PFSK-1 (cell line): ENCODE measurements at regions not wholly inside any gene's neighbourhood (a gene's known extent, or its start where the extent isn't known, plus 50 kb on each side); places are given as distances from the start of the nearest gene placed in this dataset.

Source experiments
- POLR2AphosphoS5 ChIP-seq: IDR thresholded peaks from 2 replicates; pipeline ENCODE4 v1.6.1; 2012; ENCODE audit warnings: low read depth, mild to moderate bottlenecking, control low read depth, low read length, moderate library complexity
- TAF1 ChIP-seq: IDR thresholded peaks from 2 replicates; pipeline ENCODE4 v1.6.1; 2012; ENCODE audit warnings: low read length, control low read depth, borderline replicate concordance; ENCODE audit not compliant: insufficient read depth

DNA sequence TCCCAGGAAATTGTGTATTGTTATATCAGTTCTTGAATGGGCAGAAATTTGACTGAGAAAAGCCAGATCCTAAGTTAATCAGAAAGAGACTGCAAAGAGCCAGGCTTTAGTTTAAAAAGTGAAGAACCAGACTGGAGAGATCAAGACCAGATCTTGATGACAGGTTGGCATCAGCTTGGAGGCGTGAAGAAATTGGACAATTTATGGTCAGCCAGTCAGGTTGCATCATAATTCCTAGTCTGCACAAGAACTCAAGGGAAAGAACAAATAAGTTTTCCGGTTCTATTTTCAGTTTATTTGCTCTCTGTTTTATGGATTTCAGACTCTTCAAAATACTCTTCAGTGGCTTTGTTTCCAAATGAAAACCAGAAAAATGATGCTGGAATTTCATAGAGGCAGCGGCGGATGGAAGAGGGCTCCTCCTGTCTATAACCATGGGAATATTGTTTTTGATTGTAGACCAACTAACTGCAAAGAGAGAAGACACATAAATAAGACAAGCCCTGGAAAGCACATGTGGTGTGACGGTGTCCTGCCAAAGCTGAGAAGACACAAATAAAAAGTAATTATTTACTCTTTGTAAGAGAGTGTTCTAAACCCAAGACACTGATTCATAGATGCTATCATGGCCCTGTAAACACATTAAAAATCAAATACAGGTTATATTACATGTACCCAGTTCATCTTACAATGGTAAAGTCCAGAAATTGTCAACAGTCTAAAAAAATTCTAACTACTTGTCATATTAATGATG is 91.7 kb downstream of the PCTP start:
- TF ChIP-seq POLR2AphosphoS5 (no peak), TAF1 (no peak)
